Stomach smooth muscle (tissue), 2 donors: ENCODE measurements at regions not wholly inside any gene's neighbourhood (a gene's known extent, or its start where the extent isn't known, plus 50 kb on each side); places are given as distances from the start of the nearest gene placed in this dataset.
"Not testable (repeated sequence)": the region's sequence is repeated elsewhere in the genome, so short reads cannot be mapped to it uniquely, and the experiment has no call there.

ENCODE experiments used
- H3K27ac ChIP-seq: one replicate; pipeline ENCODE4 v1.7.0; 2013; ENCODE audit warnings: mild to moderate bottlenecking, low read length, inconsistent platforms
- H3K27me3 ChIP-seq, 2 donors: one replicate each; pipeline ENCODE4 v1.7.0; 2013; ENCODE audit warnings: low read length in 2 of 2; ENCODE audit not compliant: insufficient read depth in 2 of 2, control insufficient read depth in 1 of 2
- H3K36me3 ChIP-seq, 2 donors: one replicate each; pipeline ENCODE4 v1.7.0; 2013; ENCODE audit warnings: low read length in 2 of 2; ENCODE audit not compliant: control insufficient read depth in 2 of 2, insufficient read depth in 2 of 2
- H3K4me1 ChIP-seq: one replicate; pipeline ENCODE4 v1.7.0; 2013; ENCODE audit warnings: low read length; ENCODE audit not compliant: control insufficient read depth, insufficient read depth
- H3K4me3 ChIP-seq, 2 donors: one replicate each; pipeline ENCODE4 v1.7.0; 2013; ENCODE audit warnings: low read length in 2 of 2
- H3K9ac ChIP-seq, 2 donors: one replicate each; pipeline ENCODE4 v1.7.0; 2013; ENCODE audit warnings: low read length in 2 of 2, mild to moderate bottlenecking in 1 of 2
- H3K9me3 ChIP-seq, 2 donors: one replicate each; pipeline ENCODE4 v1.7.0; 2013; ENCODE audit warnings: low read length in 2 of 2; ENCODE audit not compliant: control insufficient read depth in 2 of 2
- donor health status: healthy.
- donor health status: Pancreatic carcinoma.

- no peaks in the 10 kb centered on the region for H3K36me3 ChIP-seq
- no peak overlapping the region for H3K4me3 ChIP-seq
- no peaks in the 10 kb centered on the region for H3K9me3 ChIP-seq
- no peaks in the 10 kb centered on the region for H3K27me3 ChIP-seq
- H3K27ac ChIP-seq: no peak overlapping the region
- peaks cover 2% of the 10 kb centered on the region for H3K4me1 ChIP-seq
- no peak overlapping the region for H3K9ac ChIP-seq
Measured at GRCh38 chr7:106583100-106583499, 77.9 kb downstream of the CCDC71L start.

GRCh38 chr7:106582365-106582764 lies 78.6 kb downstream of the CCDC71L start:
- Histone ChIP-seq H3K9ac (no peak overlapping the region), H3K4me1 (peaks cover 2% of the 10 kb centered on the region), H3K27me3 (no peaks in the 10 kb centered on the region), H3K4me3 (no peak overlapping the region), H3K36me3 (no peaks in the 10 kb centered on the region), H3K9me3 (no peaks in the 10 kb centered on the region), H3K27ac (no peak overlapping the region)

GRCh38 chr7:106579086-106579485 lies 81.9 kb downstream of the CCDC71L start:
- H3K9ac ChIP-seq, H3K27ac ChIP-seq, H3K4me1 ChIP-seq, H3K4me3 ChIP-seq, H3K36me3 ChIP-seq, H3K9me3 ChIP-seq, H3K27me3 ChIP-seq: not testable (repeated sequence)

GRCh38 chr7:106575138-106575823 lies 85.7 kb downstream of the CCDC71L start:
- no peak overlapping the region for H3K9ac ChIP-seq

GRCh38 chr7:106573738-106574137 lies 87.2 kb downstream of the CCDC71L start:
- Histone ChIP-seq H3K27me3 (no peaks in the 10 kb centered on the region), H3K27ac (no peak overlapping the region), H3K4me3 (no peak overlapping the region), H3K36me3 (no peaks in the 10 kb centered on the region), H3K9ac (no peak overlapping the region), H3K4me1 (peaks cover 3% of the 10 kb centered on the region), H3K9me3 (no peaks in the 10 kb centered on the region)

More at GRCh38 chr7:106575138-106575823, 85.7 kb downstream of the CCDC71L start:
- H3K27ac ChIP-seq: no peak overlapping the region
- peaks cover 2% of the 10 kb centered on the region for H3K4me1 ChIP-seq
- no peaks in the 10 kb centered on the region for H3K36me3 ChIP-seq
- no peak overlapping the region for H3K4me3 ChIP-seq
- no peaks in the 10 kb centered on the region for H3K27me3 ChIP-seq
- H3K9me3 ChIP-seq: no peaks in the 10 kb centered on the region

- Histone ChIP-seq H3K9ac (no peak overlapping the region), H3K4me3 (no peak overlapping the region), H3K27ac (no peak overlapping the region), H3K27me3 (no peaks in the 10 kb centered on the region), H3K9me3 (no peaks in the 10 kb centered on the region), H3K36me3 (no peaks in the 10 kb centered on the region), H3K4me1 (peaks cover 4% of the 10 kb centered on the region)
Measured at GRCh38 chr7:106573125-106573663, 87.8 kb downstream of the CCDC71L start.

GRCh38 chr7:106572394-106573124 lies 88.4 kb downstream of the CCDC71L start:
- H3K36me3 ChIP-seq: no peaks in the 10 kb centered on the region
- H3K9ac ChIP-seq: no peak overlapping the region
- no peak overlapping the region for H3K27ac ChIP-seq
- H3K9me3 ChIP-seq: no peaks in the 10 kb centered on the region
- peaks cover 4% of the 10 kb centered on the region for H3K4me1 ChIP-seq
- no peaks in the 10 kb centered on the region for H3K27me3 ChIP-seq
- no peak overlapping the region for H3K4me3 ChIP-seq

GRCh38 chr7:106571563-106571962 lies 89.4 kb downstream of the CCDC71L start:
- Histone ChIP-seq H3K4me3 (no peak overlapping the region), H3K36me3 (no peaks in the 10 kb centered on the region), H3K9ac (no peak overlapping the region), H3K27me3 (no peaks in the 10 kb centered on the region), H3K4me1 (peaks cover 4% of the 10 kb centered on the region), H3K9me3 (no peaks in the 10 kb centered on the region), H3K27ac (no peak overlapping the region)

- no peaks in the 10 kb centered on the region for H3K27me3 ChIP-seq
- H3K27ac ChIP-seq: no peak overlapping the region
- H3K9ac ChIP-seq: no peak overlapping the region
- no peaks in the 10 kb centered on the region for H3K36me3 ChIP-seq
- H3K4me1 ChIP-seq: peaks cover 4% of the 10 kb centered on the region
- no peak overlapping the region for H3K4me3 ChIP-seq
- no peaks in the 10 kb centered on the region for H3K9me3 ChIP-seq
Measured at GRCh38 chr7:106570948-106571418, 90.0 kb downstream of the CCDC71L start.

GRCh38 chr7:106570146-106570545 lies 90.8 kb downstream of the CCDC71L start:
- no peak overlapping the region for H3K9ac ChIP-seq
- peaks cover 4% of the 10 kb centered on the region for H3K4me1 ChIP-seq
- H3K36me3 ChIP-seq: no peaks in the 10 kb centered on the region
- no peak overlapping the region for H3K27ac ChIP-seq
- no peak overlapping the region for H3K4me3 ChIP-seq
- H3K9me3 ChIP-seq: no peaks in the 10 kb centered on the region
- H3K27me3 ChIP-seq: no peaks in the 10 kb centered on the region

- H3K36me3 ChIP-seq: no peaks in the 10 kb centered on the region
- no peak overlapping the region for H3K9ac ChIP-seq
- H3K27me3 ChIP-seq: no peaks in the 10 kb centered on the region
- H3K27ac ChIP-seq: no peak overlapping the region
- no peak overlapping the region for H3K4me3 ChIP-seq
- H3K9me3 ChIP-seq: no peaks in the 10 kb centered on the region
- peaks cover 4% of the 10 kb centered on the region for H3K4me1 ChIP-seq
Measured at GRCh38 chr7:106569500-106569929, 91.4 kb downstream of the CCDC71L start.
